ENCODE measurements at regions not wholly inside any gene's neighbourhood (a gene's known extent, or its start where the extent isn't known, plus 50 kb on each side); places are given as distances from the start of the nearest gene placed in this dataset.

DNA sequence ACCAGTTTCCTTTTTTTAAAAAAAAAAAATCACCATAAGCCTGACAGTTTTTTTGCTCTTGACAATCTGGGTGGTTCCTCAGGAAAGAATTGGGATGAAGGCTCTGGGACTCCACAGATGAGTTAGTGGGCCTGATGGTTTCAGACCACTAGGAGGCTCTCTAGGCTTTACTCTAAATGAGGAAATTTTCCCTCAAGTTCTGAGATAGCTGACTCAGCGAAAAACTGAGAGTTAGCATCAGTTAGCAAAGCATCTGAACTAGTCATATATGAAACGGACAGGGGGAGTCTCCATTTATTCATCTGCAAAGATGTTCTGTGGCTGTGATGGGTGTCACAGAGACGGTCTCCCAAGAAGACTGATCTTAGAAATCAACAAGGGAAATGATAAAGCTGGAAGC lies 314.3 kb upstream of the OR4E1 start:
- TF ChIP-seq CTCF (conservative IDR thresholded peaks at IDR 0.05): peak; percentile 57
- no peak for TF ChIP-seq EZH2 (IDR thresholded peaks at IDR 0.05; ENCODE audit: low read depth)

Data from PC-9 (cell line).